ENCODE measurements at regions not wholly inside any gene's neighbourhood (a gene's known extent, or its start where the extent isn't known, plus 50 kb on each side); places are given as distances from the start of the nearest gene placed in this dataset.

DNA sequence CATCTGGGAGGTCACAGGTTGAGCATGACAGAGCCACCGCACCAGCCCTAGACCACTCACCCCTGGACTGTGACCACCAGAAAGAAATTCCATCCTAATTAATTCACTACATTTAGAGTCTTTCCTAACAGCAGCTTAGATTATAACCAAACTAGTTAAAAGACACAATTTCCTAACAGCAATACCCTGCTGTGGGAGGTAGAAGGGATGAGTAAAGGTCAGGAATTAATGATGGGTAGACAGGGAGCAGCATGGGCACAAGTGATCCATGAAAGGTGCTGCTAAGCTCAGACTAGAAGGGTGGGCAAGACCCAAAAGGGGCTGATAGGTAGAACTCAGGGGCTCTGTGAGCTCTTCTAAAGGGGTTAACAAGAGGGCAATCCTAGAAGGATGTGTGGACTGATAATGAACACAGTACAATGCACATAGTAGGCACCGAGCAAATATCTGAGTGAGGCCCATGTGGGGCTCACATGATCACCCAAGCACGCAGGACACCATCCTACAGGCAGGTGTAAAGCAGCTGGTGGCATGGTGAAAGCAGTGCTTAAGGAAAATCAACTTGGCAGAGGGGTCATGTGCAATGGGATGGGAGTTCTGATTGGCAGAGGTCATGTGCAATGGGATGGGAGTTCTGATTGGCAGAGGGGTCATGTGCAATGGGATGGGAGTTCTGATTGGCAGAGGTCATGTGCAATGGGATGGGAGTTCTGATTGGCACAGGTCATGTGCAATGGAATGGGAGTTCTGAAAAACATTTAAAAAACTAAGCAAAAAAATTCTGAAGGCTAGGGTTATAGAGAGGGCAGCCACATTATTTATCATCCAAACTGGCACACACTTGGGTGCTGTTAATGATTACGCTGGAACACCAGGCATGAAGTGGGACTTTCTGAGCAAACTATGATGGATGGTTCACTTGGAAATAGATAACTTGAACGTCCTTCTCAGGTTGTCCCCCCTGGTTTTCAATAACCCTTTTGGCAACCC is 188.2 kb upstream of the FOXQ1 start:
- no peak for DNase-seq
- TF ChIP-seq, protein P1, sequence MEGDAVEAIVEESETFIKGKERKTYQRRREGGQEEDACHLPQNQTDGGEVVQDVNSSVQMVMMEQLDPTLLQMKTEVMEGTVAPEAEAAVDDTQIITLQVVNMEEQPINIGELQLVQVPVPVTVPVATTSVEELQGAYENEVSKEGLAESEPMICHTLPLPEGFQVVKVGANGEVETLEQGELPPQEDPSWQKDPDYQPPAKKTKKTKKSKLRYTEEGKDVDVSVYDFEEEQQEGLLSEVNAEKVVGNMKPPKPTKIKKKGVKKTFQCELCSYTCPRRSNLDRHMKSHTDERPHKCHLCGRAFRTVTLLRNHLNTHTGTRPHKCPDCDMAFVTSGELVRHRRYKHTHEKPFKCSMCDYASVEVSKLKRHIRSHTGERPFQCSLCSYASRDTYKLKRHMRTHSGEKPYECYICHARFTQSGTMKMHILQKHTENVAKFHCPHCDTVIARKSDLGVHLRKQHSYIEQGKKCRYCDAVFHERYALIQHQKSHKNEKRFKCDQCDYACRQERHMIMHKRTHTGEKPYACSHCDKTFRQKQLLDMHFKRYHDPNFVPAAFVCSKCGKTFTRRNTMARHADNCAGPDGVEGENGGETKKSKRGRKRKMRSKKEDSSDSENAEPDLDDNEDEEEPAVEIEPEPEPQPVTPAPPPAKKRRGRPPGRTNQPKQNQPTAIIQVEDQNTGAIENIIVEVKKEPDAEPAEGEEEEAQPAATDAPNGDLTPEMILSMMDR (IDR thresholded peaks at IDR 0.05; ENCODE audit: low read depth, low read length, missing control alignments): no peak
- Histone ChIP-seq H3K36me3 (replicated peaks) (no peaks in the 10 kb centered on the region), H3K27ac (no peak overlapping the region), H3K4me3 (ENCODE audit: low read depth, low read length) (no peak overlapping the region), H3K27me3 (replicated peaks) (no peaks in the 10 kb centered on the region)
- in situ Hi-C loops (cut with HindIII; ENCODE audit: low pct_ligation_motif_present, low sequenced_read_pairs): no loop called here

DNA sequence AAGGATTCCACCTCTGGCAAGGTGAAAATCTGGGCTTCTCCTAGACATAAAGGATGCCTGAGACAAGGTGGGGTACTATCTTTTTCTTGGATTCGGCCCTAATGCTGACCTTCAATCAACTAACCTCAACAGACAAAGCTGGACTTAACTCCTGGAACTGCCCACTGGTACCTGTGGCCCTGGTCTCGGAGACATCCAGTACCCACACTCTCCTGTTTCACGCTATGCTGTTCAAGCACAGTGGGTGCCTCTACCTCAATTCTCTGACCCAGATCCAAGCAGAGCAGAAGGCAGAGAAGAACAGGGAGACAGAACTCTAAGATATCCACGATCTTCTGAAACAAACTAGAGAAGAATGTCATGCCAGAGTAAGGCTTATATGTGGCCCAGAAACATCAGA is 189.8 kb upstream of the FOXQ1 start:
- no peak for DNase-seq
- Histone ChIP-seq H3K4me3 (ENCODE audit: low read depth, low read length) (no peak overlapping the region), H3K27me3 (replicated peaks) (no peaks in the 10 kb centered on the region), H3K27ac (no peak overlapping the region), H3K36me3 (replicated peaks) (no peaks in the 10 kb centered on the region)
- TF ChIP-seq, protein P1 (IDR thresholded peaks at IDR 0.05; ENCODE audit: low read depth, low read length, missing control alignments): no peak
- in situ Hi-C loops (cut with HindIII; ENCODE audit: low pct_ligation_motif_present, low sequenced_read_pairs): no loop called here

DNA sequence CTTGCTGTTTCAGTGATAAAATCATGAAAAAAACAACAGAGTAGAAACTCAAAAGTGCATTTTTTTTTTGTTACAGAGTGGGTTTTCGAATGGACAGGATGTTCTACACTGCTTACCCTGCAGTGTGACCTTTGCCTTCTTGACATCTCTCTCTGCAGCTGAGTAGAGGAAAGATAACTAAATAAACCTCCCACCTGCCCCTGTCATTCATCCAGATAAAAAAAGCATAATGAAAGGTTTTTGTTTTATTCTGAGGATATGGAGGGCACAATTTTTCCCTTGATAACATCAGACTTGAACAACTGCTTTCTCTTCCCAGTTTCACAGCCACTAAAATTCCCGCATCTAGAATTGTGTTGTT is 193.6 kb upstream of the FOXQ1 start:
- in situ Hi-C loops (cut with HindIII; ENCODE audit: low pct_ligation_motif_present, low sequenced_read_pairs): no loop called here
- no peaks in the 10 kb centered on the region for H3K36me3 ChIP-seq (replicated peaks)
- no peak overlapping the region for H3K27ac ChIP-seq
- DNase-seq: no peak
- TF ChIP-seq, protein P1 (IDR thresholded peaks at IDR 0.05; ENCODE audit: low read depth, low read length, missing control alignments): no peak
- H3K27me3 ChIP-seq (replicated peaks): no peaks in the 10 kb centered on the region
- H3K4me3 ChIP-seq (ENCODE audit: low read depth, low read length): no peak overlapping the region

DNA sequence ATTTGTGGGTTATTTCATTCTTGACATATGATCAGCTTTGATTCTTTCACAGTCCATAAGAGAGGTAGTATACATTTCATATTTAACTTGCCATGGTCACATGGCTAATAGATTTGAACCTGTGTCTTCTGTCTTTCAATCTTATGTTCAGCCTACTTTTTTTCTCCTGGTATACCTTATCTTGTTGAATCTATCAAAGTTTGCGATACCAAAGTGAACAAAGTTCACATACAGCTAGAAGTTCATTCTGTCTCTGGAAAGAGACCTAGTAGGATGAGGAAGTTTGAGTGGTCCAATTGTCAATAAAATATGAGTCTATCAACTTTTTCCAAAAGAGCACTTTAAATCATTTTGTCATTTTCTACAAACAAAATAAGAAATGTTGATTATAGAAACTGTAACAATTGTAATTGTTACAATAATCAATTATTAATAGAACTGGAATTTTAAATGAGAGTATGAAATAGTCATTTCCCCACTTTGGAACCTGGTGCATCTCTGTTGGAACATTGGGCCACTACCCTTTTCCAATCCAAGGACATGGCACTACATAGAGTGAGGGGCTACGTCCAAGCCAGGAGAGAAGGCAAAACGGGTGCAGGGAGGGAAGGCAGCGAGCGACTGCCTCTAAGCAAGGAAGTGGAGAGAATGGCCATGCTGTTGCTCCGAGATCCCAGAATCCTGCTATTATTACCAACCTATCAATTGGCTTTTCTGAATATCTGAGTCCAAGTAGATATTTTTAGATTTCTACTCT is 194.2 kb upstream of the FOXQ1 start:
- Histone ChIP-seq H3K36me3 (replicated peaks) (no peaks in the 10 kb centered on the region), H3K27ac (no peak overlapping the region), H3K4me3 (ENCODE audit: low read depth, low read length) (no peak overlapping the region), H3K27me3 (replicated peaks) (no peaks in the 10 kb centered on the region)
- in situ Hi-C loops (cut with HindIII; ENCODE audit: low pct_ligation_motif_present, low sequenced_read_pairs): no loop called here
- DNase-seq: no peak
- TF ChIP-seq, protein P1 (IDR thresholded peaks at IDR 0.05; ENCODE audit: low read depth, low read length, missing control alignments): no peak

DNA sequence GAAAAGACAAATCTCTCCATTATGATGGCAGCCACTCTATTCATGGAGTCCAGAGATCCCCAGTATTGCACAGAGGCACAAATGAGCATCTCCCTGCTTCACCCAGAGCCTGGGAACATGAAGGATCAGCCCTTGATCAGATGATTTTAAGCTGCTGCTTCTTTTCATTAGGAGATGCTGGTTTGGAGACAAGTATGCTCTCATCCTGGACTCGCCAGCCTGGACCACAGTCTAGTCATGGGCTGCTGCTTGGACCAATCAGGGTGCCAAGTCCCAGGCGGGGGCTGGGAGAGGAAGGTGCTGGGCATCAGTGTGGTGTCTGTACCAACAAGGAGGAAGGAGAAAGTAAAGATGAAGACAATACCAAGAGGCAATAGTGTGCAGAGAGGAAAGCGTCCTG is 195.7 kb upstream of the FOXQ1 start:
- H3K27ac ChIP-seq: no peak overlapping the region
- TF ChIP-seq, protein P1 (IDR thresholded peaks at IDR 0.05; ENCODE audit: low read depth, low read length, missing control alignments): no peak
- DNase-seq: no peak
- H3K36me3 ChIP-seq (replicated peaks): no peaks in the 10 kb centered on the region
- in situ Hi-C loops (cut with HindIII; ENCODE audit: low pct_ligation_motif_present, low sequenced_read_pairs): no loop called here
- H3K4me3 ChIP-seq (ENCODE audit: low read depth, low read length): no peak overlapping the region
- H3K27me3 ChIP-seq (replicated peaks): no peaks in the 10 kb centered on the region
